AG04450 (cell line): ENCODE measurements at regions not wholly inside any gene's neighbourhood (a gene's known extent, or its start where the extent isn't known, plus 50 kb on each side); places are given as distances from the start of the nearest gene placed in this dataset.

ENCODE experiments used
- CTCF ChIA-PET: fragments of 300-600, 350-600 bp; formaldehyde crosslinking; extraction: SDS; loops from one replicate; lab custom pipeline; 2022; ENCODE audit warnings: antibody characterized with exemption, inconsistent platforms; lab: Charles Lee
- POLR2A ChIA-PET: fragments of 350-600 bp; formaldehyde crosslinking; extraction: SDS; loops from one replicate; lab custom pipeline; 2021; ENCODE audit warnings: antibody characterized with exemption, inconsistent platforms; lab: Yijun Ruan, JAX
- DNase-seq: peaks from one replicate; pipeline ENCODE4 v3.0.0-alpha.2; 2011; ENCODE audit warnings: low read depth, low spot score
- H3K27ac ChIP-seq: one replicate; pipeline ENCODE4 v1.5.1; 2012; ENCODE audit warnings: low read depth, low read length, control low read depth
- H3K27me3 ChIP-seq: one replicate; pipeline ENCODE4 v1.6.0; 2012; ENCODE audit warnings: low read length; ENCODE audit not compliant: control insufficient read depth, insufficient read depth
- H3K4me3 ChIP-seq: 2 replicates; pipeline ENCODE4 v1.5.1; 2011; ENCODE audit warnings: mild to moderate bottlenecking, low read depth, low read length, control low read depth
- H3K9me3 ChIP-seq: 2 replicates; pipeline ENCODE4 v1.5.1; 2012; ENCODE audit warnings: low read length; ENCODE audit not compliant: control insufficient read depth, insufficient read depth
- CTCF ChIP-seq: IDR thresholded peaks from 2 replicates; pipeline ENCODE4 v1.5.1; 2011; ENCODE audit warnings: low read depth, low read length, control low read depth, inconsistent platforms

GRCh38 chr9:135006911-135007570 is 80.4 kb upstream of the OLFM1 start:
- POLR2A ChIA-PET: no interaction called here
- CTCF ChIA-PET: no interaction called here
- Histone ChIP-seq H3K9me3 (peaks cover 11% of the 10 kb centered on the region), H3K27me3 (peaks cover 2% of the 10 kb centered on the region), H3K4me3 (no peak overlapping the region), H3K27ac (no peak overlapping the region)
- DNase-seq: no peak
- no peak for TF ChIP-seq CTCF

- no peak for TF ChIP-seq CTCF
- POLR2A ChIA-PET: no interaction called here
- H3K27me3 ChIP-seq: peaks cover 2% of the 10 kb centered on the region
- CTCF ChIA-PET: no interaction called here
- H3K9me3 ChIP-seq: peaks cover 6% of the 10 kb centered on the region; the same call in 1 of the 2 replicates
- no peak for DNase-seq
- H3K27ac ChIP-seq: no peak overlapping the region
- no peak overlapping the region for H3K4me3 ChIP-seq
Observed at GRCh38 chr9:135007601-135008000, 79.9 kb upstream of the OLFM1 start.

- ChIA-PET CTCF (no interaction called here), POLR2A (no interaction called here)
- TF ChIP-seq CTCF: no peak
- peaks cover 2% of the 10 kb centered on the region for H3K27me3 ChIP-seq
- no peak for DNase-seq
- H3K4me3 ChIP-seq: no peak overlapping the region
- peaks cover 6% of the 10 kb centered on the region; the same call in 1 of the 2 replicates for H3K9me3 ChIP-seq
- H3K27ac ChIP-seq: no peak overlapping the region
Observed at GRCh38 chr9:135008416-135008815, 79.1 kb upstream of the OLFM1 start.

- POLR2A ChIA-PET: no interaction called here
- H3K27me3 ChIP-seq: peaks cover 3% of the 10 kb centered on the region
- CTCF ChIA-PET: no interaction called here
- no peak for TF ChIP-seq CTCF
- H3K27ac ChIP-seq: no peak overlapping the region
- H3K9me3 ChIP-seq: peaks cover 6% of the 10 kb centered on the region; the same call in 1 of the 2 replicates
- no peak overlapping the region for H3K4me3 ChIP-seq
- no peak for DNase-seq
Observed at GRCh38 chr9:135009051-135009560, 78.4 kb upstream of the OLFM1 start.

GRCh38 chr9:135009794-135010585 is 77.5 kb upstream of the OLFM1 start:
- Histone ChIP-seq H3K9me3 (peaks cover 6% of the 10 kb centered on the region; the same call in 1 of the 2 replicates), H3K27ac (no peak overlapping the region), H3K4me3 (no peak overlapping the region), H3K27me3 (peaks cover 3% of the 10 kb centered on the region)
- DNase-seq: no peak
- CTCF ChIA-PET: no interaction called here
- POLR2A ChIA-PET: no interaction called here
- TF ChIP-seq CTCF: no peak
